ENCODE measurements at regions not wholly inside any gene's neighbourhood (a gene's known extent, or its start where the extent isn't known, plus 50 kb on each side); places are given as distances from the start of the nearest gene placed in this dataset.
"Not testable (repeated sequence)": the region's sequence is repeated elsewhere in the genome, so short reads cannot be mapped to it uniquely, and the experiment has no call there.

DNA sequence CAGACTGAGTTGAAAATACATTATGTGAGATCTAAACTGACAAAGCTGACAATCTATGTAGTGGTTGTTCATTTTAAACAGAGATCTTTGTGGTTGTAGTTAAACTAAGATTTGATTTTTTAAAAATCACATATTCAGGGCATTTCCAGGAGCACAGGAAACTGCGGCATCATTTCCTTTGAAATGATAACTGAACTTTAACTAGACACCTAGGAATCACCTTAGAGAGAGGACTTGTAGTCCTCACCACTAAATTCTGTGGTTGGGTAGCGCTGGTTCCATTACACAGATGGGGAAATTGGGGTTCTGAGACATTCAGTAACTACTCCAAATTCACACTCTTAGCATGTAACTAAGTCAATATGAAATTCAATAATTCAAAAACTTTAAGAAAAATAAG is 96.0 kb upstream of the TRIB2 start:
- Mint-ChIP-seq H3K27ac (no peak overlapping the region), H3K4me3 (no peak overlapping the region), H3K9me3 (peaks cover 2% of the 10 kb centered on the region), H3K4me1 (peaks cover 16% of the 10 kb centered on the region), H3K36me3 (no peaks in the 10 kb centered on the region), H3K27me3 (peaks cover 5% of the 10 kb centered on the region)
- no peak for DNase-seq
- CTCF ChIA-PET, result no interaction called here

GRCh38 chr2:12623051-12623450 is 93.7 kb upstream of the TRIB2 start:
- DNase-seq, result no peak
- no peak overlapping the region for H3K4me3 Mint-ChIP-seq
- CTCF ChIA-PET, result no interaction called here
- H3K36me3 Mint-ChIP-seq, result no peaks in the 10 kb centered on the region
- peaks cover 15% of the 10 kb centered on the region for H3K4me1 Mint-ChIP-seq
- peaks cover 14% of the 10 kb centered on the region for H3K27me3 Mint-ChIP-seq
- no peak overlapping the region for H3K27ac Mint-ChIP-seq
- H3K9me3 Mint-ChIP-seq, result peaks cover 3% of the 10 kb centered on the region

- CTCF ChIA-PET, result interaction anchor here (1.0 kb wide), 1 partner anchor 382 kb away, joined by 3 read pairs; no protein-coding TSS in a partner anchor
- Mint-ChIP-seq H3K27me3 (peaks cover 14% of the 10 kb centered on the region), H3K27ac (no peak overlapping the region), H3K4me3 (no peak overlapping the region), H3K36me3 (no peaks in the 10 kb centered on the region), H3K4me1 (peaks cover 15% of the 10 kb centered on the region), H3K9me3 (peaks cover 3% of the 10 kb centered on the region)
- DNase-seq, result no peak
Measured at GRCh38 chr2:12624384-12624783, 92.4 kb upstream of the TRIB2 start.

DNA sequence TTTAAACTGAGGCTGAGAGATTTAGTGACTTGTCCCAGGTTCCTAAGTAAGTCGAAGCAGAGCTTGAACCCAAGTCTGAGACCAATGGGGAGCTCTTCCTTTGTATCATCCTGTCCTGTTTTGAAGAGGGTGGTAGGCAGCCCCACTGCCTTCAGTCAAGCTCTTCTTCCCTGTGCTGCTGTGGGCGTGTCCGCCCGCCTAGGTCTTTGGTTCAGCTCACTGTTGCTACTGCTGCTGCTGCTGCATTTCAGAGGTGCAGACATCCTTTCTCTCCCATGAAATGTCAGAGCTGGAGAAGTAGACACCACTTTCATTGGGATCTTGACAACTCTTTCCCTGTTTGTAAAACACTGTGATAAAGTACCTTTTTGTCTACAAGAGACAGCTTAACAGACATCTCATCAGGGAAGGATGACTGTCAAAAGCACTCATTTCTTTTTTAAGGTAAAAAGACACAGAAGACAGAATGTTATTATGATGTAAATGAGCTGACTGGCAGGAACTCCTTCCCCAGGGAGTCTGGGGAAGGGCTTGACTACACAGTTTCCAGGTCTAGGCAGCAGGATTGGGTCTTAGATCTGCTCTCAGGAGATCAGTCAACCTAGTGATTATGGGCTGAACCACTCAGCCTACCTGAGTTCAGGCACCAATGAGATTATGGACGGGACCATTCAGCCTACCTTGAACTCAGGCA is 91.7 kb upstream of the TRIB2 start:
- CTCF ChIA-PET, result interaction anchor here (1.0 kb wide), 1 partner anchor 382 kb away, joined by 3 read pairs; no protein-coding TSS in a partner anchor
- peaks cover 12% of the 10 kb centered on the region for H3K27me3 Mint-ChIP-seq

DNA sequence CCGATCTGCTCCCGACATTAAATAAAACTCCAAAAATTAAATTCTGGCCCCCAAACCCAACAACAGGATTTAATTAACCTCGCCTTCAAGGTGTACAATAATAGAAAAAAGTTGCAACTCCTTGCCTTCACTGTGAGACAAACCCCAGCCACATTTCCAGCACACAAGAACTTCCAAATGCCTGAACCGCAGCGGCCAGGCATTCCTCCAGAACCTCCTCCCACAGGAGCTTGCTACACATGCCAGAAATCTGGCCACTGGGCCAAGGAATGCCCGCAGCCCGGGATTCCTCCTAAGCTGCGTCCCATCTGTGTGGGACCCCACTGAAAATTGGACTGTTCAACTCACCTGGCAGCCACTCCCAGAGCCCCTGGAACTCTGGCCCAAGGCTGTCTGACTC is 88.2 kb upstream of the TRIB2 start:
- H3K36me3 Mint-ChIP-seq, CTCF ChIA-PET, H3K27ac Mint-ChIP-seq, H3K27me3 Mint-ChIP-seq, DNase-seq, H3K4me3 Mint-ChIP-seq, H3K9me3 Mint-ChIP-seq: not testable (repeated sequence)
- peaks cover 11% of the 10 kb centered on the region for H3K4me1 Mint-ChIP-seq

More for the DNA sequence above, 91.7 kb upstream of the TRIB2 start:
- Mint-ChIP-seq H3K36me3 (no peaks in the 10 kb centered on the region), H3K9me3 (peaks cover 3% of the 10 kb centered on the region), H3K4me1 (peaks cover 15% of the 10 kb centered on the region), H3K27ac (no peak overlapping the region), H3K4me3 (no peak overlapping the region)
- peak; percentile 27 for DNase-seq

- H3K27ac Mint-ChIP-seq, result no peak overlapping the region
- H3K27me3 Mint-ChIP-seq, result no peaks in the 10 kb centered on the region
- H3K9me3 Mint-ChIP-seq, result peaks cover 11% of the 10 kb centered on the region
- no peak overlapping the region for H3K4me3 Mint-ChIP-seq
- peaks cover 4% of the 10 kb centered on the region for H3K36me3 Mint-ChIP-seq
- DNase-seq, result no peak
- CTCF ChIA-PET, result interaction anchor here (0.5 kb wide), 1 partner anchor 226 kb away, joined by 3 read pairs; no protein-coding TSS in a partner anchor
- peaks cover 39% of the 10 kb centered on the region for H3K4me1 Mint-ChIP-seq
Measured at GRCh38 chr2:12636837-12637581, 79.7 kb upstream of the TRIB2 start.

GRCh38 chr2:12637754-12638153 is 79.0 kb upstream of the TRIB2 start:
- Mint-ChIP-seq H3K27me3 (no peaks in the 10 kb centered on the region), H3K4me3 (no peak overlapping the region), H3K9me3 (peaks cover 11% of the 10 kb centered on the region), H3K36me3 (peaks cover 4% of the 10 kb centered on the region), H3K27ac (no peak overlapping the region), H3K4me1 (peaks cover 39% of the 10 kb centered on the region)
- CTCF ChIA-PET, result interaction anchor here (0.6 kb wide), 1 partner anchor 8 kb away, joined by 3 read pairs; no protein-coding TSS in a partner anchor
- no peak for DNase-seq

DNA sequence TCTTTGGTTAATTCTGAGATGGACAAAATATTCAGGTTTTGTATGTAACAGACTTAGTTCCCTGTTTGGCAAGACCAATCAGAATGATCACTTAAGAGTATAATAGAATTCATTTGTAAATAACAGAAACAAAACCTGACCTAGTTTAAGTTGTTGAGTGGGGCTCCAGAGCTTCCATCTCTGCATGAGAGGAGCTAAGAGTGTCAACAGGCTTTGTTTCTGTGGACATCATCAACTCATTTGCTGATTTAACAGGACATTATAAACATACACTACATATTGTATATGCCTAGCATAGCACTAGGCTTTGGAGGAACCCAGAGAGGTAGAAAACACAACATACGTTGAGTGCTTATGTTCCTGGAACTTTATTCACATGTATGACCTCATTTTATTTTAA is 75.3 kb upstream of the TRIB2 start:
- peaks cover 16% of the 10 kb centered on the region for H3K9me3 Mint-ChIP-seq
- DNase-seq, result no peak
- peaks cover 7% of the 10 kb centered on the region for H3K27me3 Mint-ChIP-seq
- no peak overlapping the region for H3K4me3 Mint-ChIP-seq
- H3K4me1 Mint-ChIP-seq, result peaks cover 15% of the 10 kb centered on the region
- no peak overlapping the region for H3K27ac Mint-ChIP-seq
- CTCF ChIA-PET, result no interaction called here
- H3K36me3 Mint-ChIP-seq, result peaks cover 4% of the 10 kb centered on the region

- H3K4me1 Mint-ChIP-seq, result peaks cover 6% of the 10 kb centered on the region
- CTCF ChIA-PET, result no interaction called here
- H3K4me3 Mint-ChIP-seq, result no peak overlapping the region
- H3K9me3 Mint-ChIP-seq, result peaks cover 20% of the 10 kb centered on the region
- peaks cover 7% of the 10 kb centered on the region for H3K27me3 Mint-ChIP-seq
- H3K27ac Mint-ChIP-seq, result no peak overlapping the region
- no peak for DNase-seq
- peaks cover 8% of the 10 kb centered on the region for H3K36me3 Mint-ChIP-seq
Measured at GRCh38 chr2:12642332-12642731, 74.4 kb upstream of the TRIB2 start.

DNA sequence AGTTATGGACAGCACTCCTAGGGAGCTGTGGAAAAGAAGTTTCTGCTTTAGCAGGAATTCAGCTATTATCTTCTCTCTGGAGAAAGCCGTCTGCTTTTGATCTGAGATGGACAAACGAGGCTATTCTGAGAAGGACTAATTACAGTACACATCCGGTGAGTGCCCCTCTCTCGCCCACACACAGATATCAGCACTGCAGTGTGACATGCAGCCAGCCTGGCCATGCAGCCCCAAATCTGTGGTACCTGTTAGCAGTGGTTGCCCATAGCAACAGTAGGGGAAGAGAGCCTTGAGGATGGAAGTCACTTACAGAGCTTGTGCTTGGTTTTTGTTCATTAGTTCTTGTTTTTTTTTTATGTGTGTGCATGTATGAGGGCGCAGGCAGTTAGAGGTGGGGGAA is 73.9 kb upstream of the TRIB2 start:
- H3K36me3 Mint-ChIP-seq, result peaks cover 9% of the 10 kb centered on the region
- peaks cover 7% of the 10 kb centered on the region for H3K27me3 Mint-ChIP-seq
- CTCF ChIA-PET, result interaction anchor here (0.8 kb wide), 1 partner anchor 205 kb away, joined by 3 read pairs; no protein-coding TSS in a partner anchor
- no peak overlapping the region for H3K4me3 Mint-ChIP-seq
- no peak overlapping the region for H3K27ac Mint-ChIP-seq
- DNase-seq, result no peak
- peaks cover 24% of the 10 kb centered on the region for H3K9me3 Mint-ChIP-seq
- H3K4me1 Mint-ChIP-seq, result peaks cover 4% of the 10 kb centered on the region

GRCh38 chr2:12649602-12650400 is 66.9 kb upstream of the TRIB2 start:
- Mint-ChIP-seq H3K36me3 (peaks cover 9% of the 10 kb centered on the region), H3K4me3 (no peak overlapping the region)
- CTCF ChIA-PET, result no interaction called here

GRCh38 chr2:12651641-12652040 is 65.1 kb upstream of the TRIB2 start:
- peaks cover 5% of the 10 kb centered on the region for H3K36me3 Mint-ChIP-seq
- peaks cover 2% of the 10 kb centered on the region for H3K4me1 Mint-ChIP-seq
- no peak for DNase-seq
- no peak overlapping the region for H3K27ac Mint-ChIP-seq
- H3K4me3 Mint-ChIP-seq, result no peak overlapping the region
- H3K27me3 Mint-ChIP-seq, result peaks cover 15% of the 10 kb centered on the region
- CTCF ChIA-PET, result no interaction called here
- peaks cover 7% of the 10 kb centered on the region for H3K9me3 Mint-ChIP-seq

More at GRCh38 chr2:12649602-12650400, 66.9 kb upstream of the TRIB2 start:
- no peak overlapping the region for H3K27ac Mint-ChIP-seq
- peaks cover 15% of the 10 kb centered on the region for H3K27me3 Mint-ChIP-seq
- DNase-seq, result no peak
- H3K4me1 Mint-ChIP-seq, result peaks cover 2% of the 10 kb centered on the region
- H3K9me3 Mint-ChIP-seq, result peaks cover 16% of the 10 kb centered on the region

DNA sequence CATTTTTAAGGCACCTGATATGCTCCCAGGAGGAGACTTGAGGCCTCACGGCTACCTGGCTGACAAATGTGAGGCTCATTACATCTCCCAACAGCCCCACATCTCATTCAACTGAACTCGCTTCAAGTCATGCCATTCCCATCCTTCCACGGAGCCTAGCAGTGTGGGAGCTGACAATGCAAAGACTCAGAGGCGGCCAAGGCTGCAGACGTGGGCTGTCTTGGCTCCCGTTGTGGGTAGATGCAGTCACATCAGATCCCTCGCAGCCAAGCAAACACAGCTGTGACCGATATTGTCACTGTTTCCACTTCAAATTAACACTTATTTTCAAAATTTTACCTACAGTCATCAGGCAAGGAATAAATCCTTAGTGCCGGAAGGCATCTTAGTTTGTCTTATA is 64.0 kb upstream of the TRIB2 start:
- CTCF ChIA-PET, result interaction anchor here (0.6 to 1.3 kb wide), 2 partner anchors 9 to 375 kb away, joined by 3 read pairs; no protein-coding TSS in a partner anchor
- DNase-seq, result no peak
- Mint-ChIP-seq H3K9me3 (peaks cover under 1% of the 10 kb centered on the region), H3K4me3 (no peak overlapping the region), H3K27me3 (peaks cover 15% of the 10 kb centered on the region), H3K27ac (no peak overlapping the region), H3K36me3 (peaks cover 1% of the 10 kb centered on the region), H3K4me1 (peaks cover 6% of the 10 kb centered on the region)

DNA sequence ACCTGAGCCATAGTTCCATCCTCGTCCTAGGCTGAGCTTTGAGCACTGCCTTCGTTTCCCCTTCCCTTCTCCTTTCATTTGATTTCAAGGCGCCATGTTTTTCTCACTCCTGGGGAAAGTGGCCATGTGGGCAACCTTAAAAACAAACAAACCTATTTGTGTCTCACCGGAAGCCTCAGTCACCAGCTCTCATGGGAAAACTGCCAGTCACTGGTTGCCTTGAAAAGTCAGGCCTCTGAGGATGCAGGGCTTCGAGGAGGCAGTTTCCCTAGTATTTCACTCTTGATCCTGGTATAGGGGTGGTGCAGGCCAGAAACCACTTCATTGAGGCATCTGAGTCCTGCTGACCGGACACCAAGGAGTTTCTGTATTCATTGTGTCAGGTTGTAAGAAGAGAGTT is 59.2 kb upstream of the TRIB2 start:
- no peak for DNase-seq
- Mint-ChIP-seq H3K4me3 (no peak overlapping the region), H3K27ac (peak overlapping the region; percentile 46)

More for the DNA sequence above, 59.2 kb upstream of the TRIB2 start:
- Mint-ChIP-seq H3K4me1 (peaks cover 13% of the 10 kb centered on the region), H3K27me3 (no peaks in the 10 kb centered on the region), H3K9me3 (no peaks in the 10 kb centered on the region), H3K36me3 (no peaks in the 10 kb centered on the region)
- CTCF ChIA-PET, result no interaction called here
